ENCODE measurements at regions not wholly inside any gene's neighbourhood (a gene's known extent, or its start where the extent isn't known, plus 50 kb on each side); places are given as distances from the start of the nearest gene placed in this dataset.

- no peak for DNase-seq
- no peak for ATAC-seq
Measured at GRCh38 chr2:180735799-180736198, 244.6 kb upstream of the UBE2E3 start.

GRCh38 chr2:180734382-180734781 is 246.0 kb upstream of the UBE2E3 start:
- ATAC-seq (no peak), DNase-seq (no peak)

GRCh38 chr2:180733330-180733729 is 247.1 kb upstream of the UBE2E3 start:
- DNase-seq, result no peak

GRCh38 chr2:180732337-180732736 is 248.1 kb upstream of the UBE2E3 start:
- ATAC-seq (no peak), DNase-seq (no peak)

More at GRCh38 chr2:180733330-180733729, 247.1 kb upstream of the UBE2E3 start:
- no peak for ATAC-seq

- ATAC-seq, result no peak
Measured at GRCh38 chr2:180730976-180731375, 249.4 kb upstream of the UBE2E3 start.

GRCh38 chr2:180728928-180729559 is 251.4 kb upstream of the UBE2E3 start:
- ATAC-seq (no peak), DNase-seq (no peak)

More at GRCh38 chr2:180730976-180731375, 249.4 kb upstream of the UBE2E3 start:
- DNase-seq, result no peak

GRCh38 chr2:180723712-180724111 is 256.7 kb upstream of the UBE2E3 start:
- no peak for ATAC-seq
- DNase-seq, result no peak

GRCh38 chr2:180722551-180723239 is 257.7 kb upstream of the UBE2E3 start:
- no peak for ATAC-seq
- DNase-seq, result no peak

GRCh38 chr2:180720829-180721228 is 259.6 kb upstream of the UBE2E3 start:
- DNase-seq, result no peak
- ATAC-seq, result no peak

- DNase-seq (no peak), ATAC-seq (no peak)
Measured at GRCh38 chr2:180717588-180717987, 262.8 kb upstream of the UBE2E3 start.

- DNase-seq (no peak), ATAC-seq (no peak)
Measured at GRCh38 chr2:180716186-180717180, 263.9 kb upstream of the UBE2E3 start.

GRCh38 chr2:180715044-180715443 is 265.4 kb upstream of the UBE2E3 start:
- no peak for ATAC-seq

GRCh38 chr2:180709392-180710145 is 270.8 kb upstream of the UBE2E3 start:
- ATAC-seq (no peak), DNase-seq (no peak)

More at GRCh38 chr2:180715044-180715443, 265.4 kb upstream of the UBE2E3 start:
- no peak for DNase-seq

GRCh38 chr2:180707884-180708205 is 272.6 kb upstream of the UBE2E3 start:
- no peak for ATAC-seq
- no peak for DNase-seq

- ATAC-seq (no peak), DNase-seq (no peak)
Measured at GRCh38 chr2:180707175-180707883, 273.1 kb upstream of the UBE2E3 start.

- DNase-seq (no peak), ATAC-seq (no peak)
Measured at GRCh38 chr2:180706694-180707093, 273.7 kb upstream of the UBE2E3 start.

GRCh38 chr2:180705551-180705950 is 274.9 kb upstream of the UBE2E3 start:
- no peak for ATAC-seq
- DNase-seq, result no peak

- DNase-seq (no peak), ATAC-seq (no peak)
Measured at GRCh38 chr2:180705122-180705521, 275.3 kb upstream of the UBE2E3 start.

GRCh38 chr2:180699657-180700361 is 280.6 kb upstream of the UBE2E3 start:
- DNase-seq, result no peak

GRCh38 chr2:180698668-180699067 is 281.7 kb upstream of the UBE2E3 start:
- no peak for ATAC-seq
- no peak for DNase-seq

More at GRCh38 chr2:180699657-180700361, 280.6 kb upstream of the UBE2E3 start:
- ATAC-seq, result peak; percentile 32
